Breast epithelium (tissue), 3 donors: ENCODE measurements at regions not wholly inside any gene's neighbourhood (a gene's known extent, or its start where the extent isn't known, plus 50 kb on each side); places are given as distances from the start of the nearest gene placed in this dataset.

Experiments used
- POLR2A ChIP-seq: fragments of 450-650 bp; IDR thresholded peaks from one replicate; pipeline ENCODE4 v1.6.1; 2016; ENCODE audit warnings: antibody characterized with exemption, mild to moderate bottlenecking, moderate library complexity
- POLR2AphosphoS5 ChIP-seq, 3 donors: sonication (generic); formaldehyde crosslinking; IDR thresholded peaks; one replicate each; pipeline ENCODE4 v1.6.1; 2017; ENCODE audit warnings: antibody characterized with exemption in 3 of 3
- TF ChIP-seq, protein P1 (sequence below), 3 donors: fragments of 450-650 bp; IDR thresholded peaks; one replicate each; pipeline ENCODE4 v1.5.1; 2016 to 2017; ENCODE audit warnings: antibody characterized with exemption in 3 of 3, mild to moderate bottlenecking in 3 of 3, moderate library complexity in 3 of 3

DNA sequence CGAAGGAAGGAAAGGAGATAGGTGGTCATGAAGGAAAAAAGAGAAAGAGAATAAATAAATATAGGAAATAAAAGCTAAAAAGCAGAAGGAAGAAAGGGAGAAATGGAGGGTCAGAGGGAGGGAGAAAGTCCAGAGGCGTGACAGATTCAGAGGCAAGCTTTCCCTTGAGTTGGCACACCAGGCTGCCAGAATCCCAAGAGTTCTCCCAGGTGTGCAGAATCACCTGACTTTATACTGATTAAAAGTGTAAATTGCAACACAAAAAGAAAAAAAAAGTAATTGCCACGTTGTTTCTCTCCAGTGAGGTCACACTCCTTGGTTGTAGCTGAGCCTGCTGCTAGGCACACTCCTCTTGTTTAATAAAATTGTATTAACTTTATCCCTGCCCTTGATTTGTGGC lies 669.9 kb upstream of the PKN2 start:
- TF ChIP-seq, protein P1, sequence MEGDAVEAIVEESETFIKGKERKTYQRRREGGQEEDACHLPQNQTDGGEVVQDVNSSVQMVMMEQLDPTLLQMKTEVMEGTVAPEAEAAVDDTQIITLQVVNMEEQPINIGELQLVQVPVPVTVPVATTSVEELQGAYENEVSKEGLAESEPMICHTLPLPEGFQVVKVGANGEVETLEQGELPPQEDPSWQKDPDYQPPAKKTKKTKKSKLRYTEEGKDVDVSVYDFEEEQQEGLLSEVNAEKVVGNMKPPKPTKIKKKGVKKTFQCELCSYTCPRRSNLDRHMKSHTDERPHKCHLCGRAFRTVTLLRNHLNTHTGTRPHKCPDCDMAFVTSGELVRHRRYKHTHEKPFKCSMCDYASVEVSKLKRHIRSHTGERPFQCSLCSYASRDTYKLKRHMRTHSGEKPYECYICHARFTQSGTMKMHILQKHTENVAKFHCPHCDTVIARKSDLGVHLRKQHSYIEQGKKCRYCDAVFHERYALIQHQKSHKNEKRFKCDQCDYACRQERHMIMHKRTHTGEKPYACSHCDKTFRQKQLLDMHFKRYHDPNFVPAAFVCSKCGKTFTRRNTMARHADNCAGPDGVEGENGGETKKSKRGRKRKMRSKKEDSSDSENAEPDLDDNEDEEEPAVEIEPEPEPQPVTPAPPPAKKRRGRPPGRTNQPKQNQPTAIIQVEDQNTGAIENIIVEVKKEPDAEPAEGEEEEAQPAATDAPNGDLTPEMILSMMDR (IDR thresholded peaks at IDR 0.05) = no peak
- TF ChIP-seq POLR2AphosphoS5 (IDR thresholded peaks at IDR 0.05) = no peak
- no peak for TF ChIP-seq POLR2A
